Heart left ventricle (tissue), 13 donors: ENCODE measurements at regions not wholly inside any gene's neighbourhood (a gene's known extent, or its start where the extent isn't known, plus 50 kb on each side); places are given as distances from the start of the nearest gene placed in this dataset.

Source experiments
- CTCF ChIP-seq, 12 donors: fragments of 200-600 bp; sonication (generic) in 4 of 12; IDR thresholded peaks; one replicate each; pipeline versions ENCODE4 v1.5.0 to v1.8.0; 2018 to 2022; ENCODE audit warnings: antibody characterized with exemption in 12 of 12, mild to moderate bottlenecking in 5 of 12
- POLR2A ChIP-seq, 2 donors: fragments of 450-650 bp; IDR thresholded peaks; one replicate each; pipeline ENCODE4 v1.6.1; 2017; ENCODE audit warnings: antibody characterized with exemption in 2 of 2, mild to moderate bottlenecking in 2 of 2, moderate library complexity in 2 of 2
- donor health status: ischemic (EF 13 %, LVEDD 7.1; RV severe dilation, severe dysfunction).
- donor health status: DM: no; HTN: yes; CAD: no.
- donor health status: DM: no; HTN: no; CAD: no.
- donor health status: ischemic (EF 25% LVEDD 6.9; RV normal size, moderate dysfunction).
- donor health status: ischemic (EF 25% LVEDD 5.7; RV mildly dilated, moderate dysfunction).
- donor health status: ischemic (EF 35%, LVEDD 5.7; RV mildly dilated, moderate dysfunction).
- donor health status: nonischemic (EF 11% LVEDD 7.7; RV severe dilation, severe dysfunction).
- donor health status: DM: yes; HTN: yes; CAD: no.
- donor health status: PGD.
- donor health status: ischemic (EF 29% LVEDD 5.4; RV normal size, mild dysfunction).
- donor health status: nonischemic (EF 23%, LVEDD 6.1; RV moderate dilation, normal function).

DNA sequence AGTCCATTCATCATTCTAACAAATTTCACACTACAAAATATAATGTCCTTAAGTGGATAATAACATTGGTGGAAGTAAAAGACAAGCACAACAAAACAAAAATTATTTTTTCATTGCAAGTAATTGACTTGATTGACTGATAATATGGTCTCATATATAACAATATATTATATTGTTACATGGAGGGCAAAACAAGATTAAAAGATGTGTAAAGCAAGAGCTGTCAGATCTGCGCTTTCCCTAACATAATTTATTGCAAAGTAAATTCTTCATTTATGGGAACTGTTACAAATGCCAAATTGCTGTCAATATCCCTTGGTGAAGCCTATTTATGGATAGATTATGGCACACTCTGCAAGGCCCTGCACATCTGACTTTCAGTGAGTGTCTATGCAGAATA, 233.6 kb downstream of the PCDH7 start:
- TF ChIP-seq CTCF (IDR thresholded peaks at IDR 0.05) = no peak
- TF ChIP-seq POLR2A (IDR thresholded peaks at IDR 0.05) = no peak
